PC-9 (cell line): ENCODE measurements at regions not wholly inside any gene's neighbourhood (a gene's known extent, or its start where the extent isn't known, plus 50 kb on each side); places are given as distances from the start of the nearest gene placed in this dataset.

Experiments used
- EZH2 ChIP-seq: fragments of 200-600 bp; sonication (generic); IDR thresholded peaks from 2 replicates; pipeline ENCODE4 v1.8.0; 2017; ENCODE audit warnings: antibody characterized with exemption, low read depth
- TF ChIP-seq, protein P1 (sequence below): fragments of 200-600 bp; sonication (generic); conservative IDR thresholded peaks from 2 replicates; pipeline ENCODE4 v1.6.1; 2017; ENCODE audit warnings: mixed run types, antibody characterized with exemption, mild to moderate bottlenecking, moderate library complexity

GRCh38 chr9:26163931-26164330, 485.7 kb upstream of the TUSC1 start:
- TF ChIP-seq, protein P1, sequence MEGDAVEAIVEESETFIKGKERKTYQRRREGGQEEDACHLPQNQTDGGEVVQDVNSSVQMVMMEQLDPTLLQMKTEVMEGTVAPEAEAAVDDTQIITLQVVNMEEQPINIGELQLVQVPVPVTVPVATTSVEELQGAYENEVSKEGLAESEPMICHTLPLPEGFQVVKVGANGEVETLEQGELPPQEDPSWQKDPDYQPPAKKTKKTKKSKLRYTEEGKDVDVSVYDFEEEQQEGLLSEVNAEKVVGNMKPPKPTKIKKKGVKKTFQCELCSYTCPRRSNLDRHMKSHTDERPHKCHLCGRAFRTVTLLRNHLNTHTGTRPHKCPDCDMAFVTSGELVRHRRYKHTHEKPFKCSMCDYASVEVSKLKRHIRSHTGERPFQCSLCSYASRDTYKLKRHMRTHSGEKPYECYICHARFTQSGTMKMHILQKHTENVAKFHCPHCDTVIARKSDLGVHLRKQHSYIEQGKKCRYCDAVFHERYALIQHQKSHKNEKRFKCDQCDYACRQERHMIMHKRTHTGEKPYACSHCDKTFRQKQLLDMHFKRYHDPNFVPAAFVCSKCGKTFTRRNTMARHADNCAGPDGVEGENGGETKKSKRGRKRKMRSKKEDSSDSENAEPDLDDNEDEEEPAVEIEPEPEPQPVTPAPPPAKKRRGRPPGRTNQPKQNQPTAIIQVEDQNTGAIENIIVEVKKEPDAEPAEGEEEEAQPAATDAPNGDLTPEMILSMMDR = no peak
- TF ChIP-seq EZH2 = no peak
